DOHH2 (cell line): ENCODE measurements at regions not wholly inside any gene's neighbourhood (a gene's known extent, or its start where the extent isn't known, plus 50 kb on each side); places are given as distances from the start of the nearest gene placed in this dataset.

Experiments used
- H3F3A ChIP-seq: fragments of 200-600 bp; sonication (generic), shearing (Covaris generic); 2 replicates; pipeline ENCODE4 v1.6.0; 2016; ENCODE audit warnings: antibody characterized with exemption, mild to moderate bottlenecking; ENCODE audit not compliant: control insufficient read depth, insufficient read depth
- H3K27ac ChIP-seq: fragments of 200-600 bp; sonication (generic); 2 replicates; pipeline ENCODE4 v1.5.1; 2014; ENCODE audit warnings: low read depth, mild to moderate bottlenecking, low read length, moderate library complexity
- H3K27me3 ChIP-seq: fragments of 200-600 bp; sonication (generic); 2 replicates; pipeline ENCODE4 v1.6.1; 2014; ENCODE audit warnings: mild to moderate bottlenecking, low read length, mixed read lengths; ENCODE audit not compliant: control insufficient read depth
- H3K36me3 ChIP-seq: fragments of 200-600 bp; sonication (generic); 2 replicates; pipeline ENCODE4 v1.6.1; 2014; ENCODE audit warnings: mild to moderate bottlenecking, low read length, moderate library complexity, mixed read lengths; ENCODE audit not compliant: control insufficient read depth
- H3K4me1 ChIP-seq: fragments of 200-600 bp; sonication (generic); 2 replicates; pipeline ENCODE4 v1.6.1; 2014; ENCODE audit warnings: mild to moderate bottlenecking, low read length, mixed read lengths; ENCODE audit not compliant: control insufficient read depth
- H3K4me2 ChIP-seq: fragments of 200-600 bp; sonication (generic); 2 replicates; pipeline ENCODE4 v1.6.0; 2014; ENCODE audit warnings: mild to moderate bottlenecking, low read length, moderate library complexity
- H3K4me3 ChIP-seq: fragments of 200-600 bp; sonication (generic); 2 replicates; pipeline ENCODE4 v1.5.1; 2014; ENCODE audit warnings: mild to moderate bottlenecking, low read length, mixed read lengths
- H3K79me2 ChIP-seq: fragments of 200-600 bp; sonication (generic); 2 replicates; pipeline ENCODE4 v1.6.1; 2014; ENCODE audit warnings: mild to moderate bottlenecking, low read length, mixed read lengths; ENCODE audit not compliant: control insufficient read depth
- H3K9me2 ChIP-seq: fragments of 200-600 bp; sonication (generic); replicated peaks from 2 replicates; pipeline ENCODE4 v1.6.1; 2014; ENCODE audit warnings: mild to moderate bottlenecking, low read length, mixed read lengths; ENCODE audit not compliant: control insufficient read depth
- H3K9me3 ChIP-seq: fragments of 200-600 bp; sonication (generic); 2 replicates; pipeline ENCODE4 v1.6.1; 2014; ENCODE audit warnings: antibody characterized with exemption, low read length, mixed read lengths; ENCODE audit not compliant: control insufficient read depth, insufficient read depth
- H4K20me1 ChIP-seq: fragments of 200-600 bp; sonication (generic); 2 replicates; pipeline ENCODE4 v1.6.0; 2014; ENCODE audit warnings: low read depth, mild to moderate bottlenecking, antibody characterized with exemption, low read length, moderate library complexity; ENCODE audit not compliant: control insufficient read depth, insufficient read depth
- CTCF ChIP-seq: fragments of 200-600 bp; sonication (generic); IDR thresholded peaks from one replicate; pipeline ENCODE4 v1.5.1; 2014; ENCODE audit warnings: antibody characterized with exemption, mild to moderate bottlenecking, low read depth, low read length; ENCODE audit not compliant: poor library complexity, severe bottlenecking
- EZH2phosphoT487 ChIP-seq: fragments of 200-600 bp; sonication (generic); IDR thresholded peaks from 2 replicates; pipeline ENCODE4 v1.6.1; 2017; ENCODE audit warnings: borderline replicate concordance, mild to moderate bottlenecking, antibody characterized with exemption, low read length, moderate library complexity, mixed read lengths

- Histone ChIP-seq H3K27me3 (no peaks in the 10 kb centered on the region), H3K4me2 (no peak overlapping the region), H3F3A (no peaks in the 10 kb centered on the region), H3K9me2 (no peaks in the 10 kb centered on the region), H4K20me1 (no peaks in the 10 kb centered on the region), H3K9me3 (no peaks in the 10 kb centered on the region), H3K4me1 (no peaks in the 10 kb centered on the region), H3K79me2 (no peaks in the 10 kb centered on the region), H3K4me3 (no peak overlapping the region), H3K27ac (no peak overlapping the region), H3K36me3 (no peaks in the 10 kb centered on the region)
- TF ChIP-seq EZH2phosphoT487 (no peak), CTCF (no peak)
Observed at GRCh38 chr1:84086616-84087015, 57.5 kb upstream of the PRKACB start.

- H3K4me1 ChIP-seq, result no peaks in the 10 kb centered on the region
- H4K20me1 ChIP-seq, result no peaks in the 10 kb centered on the region
- no peak overlapping the region for H3K4me2 ChIP-seq
- no peaks in the 10 kb centered on the region for H3K9me3 ChIP-seq
- no peaks in the 10 kb centered on the region for H3K9me2 ChIP-seq
- H3K79me2 ChIP-seq, result no peaks in the 10 kb centered on the region
- H3F3A ChIP-seq, result no peaks in the 10 kb centered on the region
- no peaks in the 10 kb centered on the region for H3K36me3 ChIP-seq
- no peak overlapping the region for H3K4me3 ChIP-seq
- no peaks in the 10 kb centered on the region for H3K27me3 ChIP-seq
- TF ChIP-seq EZH2phosphoT487, result no peak
- TF ChIP-seq CTCF, result no peak
- no peak overlapping the region for H3K27ac ChIP-seq
Observed at GRCh38 chr1:84086189-84086588, 57.9 kb upstream of the PRKACB start.

GRCh38 chr1:84083307-84083706, 60.8 kb upstream of the PRKACB start:
- peaks cover 10% of the 10 kb centered on the region for H3K79me2 ChIP-seq
- no peaks in the 10 kb centered on the region for H3K36me3 ChIP-seq
- no peak overlapping the region for H3K4me3 ChIP-seq
- H3K4me1 ChIP-seq, result peaks cover 13% of the 10 kb centered on the region
- no peaks in the 10 kb centered on the region for H4K20me1 ChIP-seq
- H3K27ac ChIP-seq, result no peak overlapping the region
- no peaks in the 10 kb centered on the region for H3K9me2 ChIP-seq
- TF ChIP-seq EZH2phosphoT487 (no peak), CTCF (no peak)
- H3F3A ChIP-seq, result no peaks in the 10 kb centered on the region; the same call in 1 of the 2 replicates
- H3K9me3 ChIP-seq, result no peaks in the 10 kb centered on the region
- H3K27me3 ChIP-seq, result no peaks in the 10 kb centered on the region
- H3K4me2 ChIP-seq, result no peak overlapping the region

GRCh38 chr1:84078842-84079202, 65.2 kb upstream of the PRKACB start:
- peak overlapping the region; percentile 55 for H3K4me2 ChIP-seq
- H3K4me3 ChIP-seq, result peak overlapping the region; percentile 93
- no peaks in the 10 kb centered on the region for H3K9me2 ChIP-seq
- no peaks in the 10 kb centered on the region for H3K27me3 ChIP-seq
- peaks cover 25% of the 10 kb centered on the region for H3K4me1 ChIP-seq
- no peaks in the 10 kb centered on the region for H4K20me1 ChIP-seq
- H3F3A ChIP-seq, result no peaks in the 10 kb centered on the region; the same call in 1 of the 2 replicates
- H3K36me3 ChIP-seq, result no peaks in the 10 kb centered on the region
- H3K9me3 ChIP-seq, result no peaks in the 10 kb centered on the region
- H3K27ac ChIP-seq, result no peak overlapping the region
- H3K79me2 ChIP-seq, result peaks cover 23% of the 10 kb centered on the region
- TF ChIP-seq CTCF (no peak), EZH2phosphoT487 (no peak)
